ENCODE measurements at regions not wholly inside any gene's neighbourhood (a gene's known extent, or its start where the extent isn't known, plus 50 kb on each side); places are given as distances from the start of the nearest gene placed in this dataset.

DNA sequence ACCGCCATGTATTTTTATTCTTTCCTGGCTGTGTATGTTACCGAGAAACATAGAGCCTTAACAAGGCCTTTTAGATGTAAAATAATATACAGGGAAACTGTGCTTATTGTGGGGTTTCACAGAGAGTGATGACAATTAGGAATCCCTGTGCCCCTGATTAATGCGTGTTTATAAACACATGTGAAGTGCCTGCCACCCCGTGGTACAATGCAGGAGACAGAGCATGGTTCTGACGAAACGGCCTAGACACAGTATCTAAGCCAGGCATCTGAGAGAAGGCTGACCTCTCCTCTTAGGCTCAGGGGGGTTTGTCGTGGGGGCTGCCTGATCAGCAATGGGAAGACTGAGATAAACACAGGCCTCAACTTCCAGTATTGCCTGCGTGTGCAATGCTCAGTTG is 200.0 kb downstream of the AJAP1 start:
- no peak for DNase-seq (ENCODE audit: low spot score)

DNA sequence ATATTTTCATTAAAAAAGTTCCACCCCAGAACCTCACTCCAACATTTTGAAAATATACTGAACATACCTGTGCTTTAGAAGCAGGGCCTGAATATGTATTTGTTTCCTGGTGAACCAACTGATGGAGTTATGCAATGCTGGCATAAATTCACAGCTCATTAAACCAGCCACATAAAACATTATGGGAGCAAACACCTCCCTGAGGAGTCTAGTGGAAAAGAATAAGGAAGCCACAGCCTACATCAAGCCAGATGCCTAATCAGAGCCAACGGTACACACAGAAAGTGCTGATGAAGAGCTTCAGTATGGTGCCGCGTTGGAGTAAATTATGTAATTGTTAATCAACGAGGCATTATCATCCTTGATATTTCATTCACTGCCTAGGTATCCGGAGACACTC is 199.5 kb downstream of the AJAP1 start:
- DNase-seq (ENCODE audit: low spot score): no peak

DNA sequence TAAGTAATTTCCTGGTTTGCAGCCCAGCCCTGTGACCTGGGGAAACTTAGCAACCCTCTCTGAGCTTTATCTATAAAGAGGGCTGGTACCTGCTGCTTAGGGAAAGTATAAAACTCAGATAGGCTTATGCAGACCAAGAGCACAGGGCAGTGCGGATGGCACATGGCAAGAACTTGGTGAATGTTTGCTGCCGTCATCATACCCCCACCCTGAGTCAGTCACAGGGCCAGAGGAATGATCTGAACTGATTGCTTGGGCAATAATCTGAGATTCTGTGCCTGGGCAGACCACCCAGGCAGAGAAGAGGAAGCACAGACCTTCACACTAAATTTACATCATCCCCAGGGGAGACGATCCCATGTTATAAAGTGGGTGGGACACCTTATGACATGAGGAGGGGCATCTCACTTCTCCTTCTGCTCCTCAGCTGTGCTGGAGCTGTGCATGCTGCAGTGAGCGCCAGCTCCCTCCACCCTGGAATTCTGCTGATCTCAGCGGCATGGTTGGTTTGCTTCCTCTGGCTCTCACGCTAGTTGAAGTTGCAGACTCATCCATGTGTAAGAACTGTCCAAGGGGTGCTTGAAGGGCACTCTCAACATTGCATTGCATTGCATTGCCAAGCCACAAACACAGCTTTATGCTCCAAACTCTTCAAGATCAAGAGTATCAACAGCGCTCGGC is 197.1 kb downstream of the AJAP1 start:
- no peak for DNase-seq (ENCODE audit: low spot score)

DNA sequence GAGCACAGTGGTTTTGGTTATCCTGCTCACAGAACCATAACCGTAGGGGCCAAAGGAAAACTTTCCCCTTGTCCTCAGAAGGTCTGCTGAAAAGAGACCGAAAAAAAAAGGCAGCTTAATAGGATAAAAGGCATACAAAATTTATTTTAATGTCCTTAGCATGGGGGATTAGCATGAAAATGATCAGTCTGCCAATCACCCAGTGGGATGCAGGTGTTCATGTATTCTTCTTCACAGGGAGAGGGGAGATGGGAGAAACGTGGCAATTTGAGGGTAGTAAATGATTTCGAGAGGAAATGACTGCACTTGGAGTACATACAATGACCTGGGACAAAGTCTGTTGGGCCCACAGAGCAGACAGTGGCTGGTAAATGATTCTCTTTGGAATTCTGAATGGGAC is 194.0 kb downstream of the AJAP1 start:
- DNase-seq (ENCODE audit: low spot score): no peak

GRCh38 chr1:4847711-4848110 is 193.3 kb downstream of the AJAP1 start:
- DNase-seq (ENCODE audit: low spot score): no peak

Measured in AG20443 (cell line).